ENCODE measurements at regions not wholly inside any gene's neighbourhood (a gene's known extent, or its start where the extent isn't known, plus 50 kb on each side); places are given as distances from the start of the nearest gene placed in this dataset.

- peak; percentile 38 for DNase-seq
Measured at GRCh38 chr2:22282220-22282619, 1102.8 kb upstream of the KLHL29 start.

- DNase-seq, result no peak
Measured at GRCh38 chr2:22282916-22283315, 1102.1 kb upstream of the KLHL29 start.

- no peak for DNase-seq
Measured at GRCh38 chr2:22283436-22283835, 1101.5 kb upstream of the KLHL29 start.

GRCh38 chr2:22290302-22290701 lies 1094.7 kb upstream of the KLHL29 start:
- no peak for DNase-seq

GRCh38 chr2:22290909-22291473 lies 1094.0 kb upstream of the KLHL29 start:
- no peak for DNase-seq

GRCh38 chr2:22301228-22301627 lies 1083.8 kb upstream of the KLHL29 start:
- no peak for DNase-seq

GRCh38 chr2:22326250-22326649 lies 1058.7 kb upstream of the KLHL29 start:
- no peak for DNase-seq

- DNase-seq, result no peak
Measured at GRCh38 chr2:22329211-22330154, 1055.5 kb upstream of the KLHL29 start.

GRCh38 chr2:22336414-22336813 lies 1048.6 kb upstream of the KLHL29 start:
- no peak for DNase-seq

- DNase-seq, result no peak
Measured at GRCh38 chr2:22340716-22341115, 1044.3 kb upstream of the KLHL29 start.

- DNase-seq, result no peak
Measured at GRCh38 chr2:22347306-22347705, 1037.7 kb upstream of the KLHL29 start.

GRCh38 chr2:22350621-22351020 lies 1034.4 kb upstream of the KLHL29 start:
- no peak for DNase-seq

- peak; percentile 14 for DNase-seq
Measured at GRCh38 chr2:22355816-22356433, 1029.1 kb upstream of the KLHL29 start.

GRCh38 chr2:22359071-22359672 lies 1025.8 kb upstream of the KLHL29 start:
- no peak for DNase-seq

- peak; percentile 0 for DNase-seq
Measured at GRCh38 chr2:22360735-22361374, 1024.1 kb upstream of the KLHL29 start.

GRCh38 chr2:22361571-22361970 lies 1023.4 kb upstream of the KLHL29 start:
- DNase-seq, result no peak

- DNase-seq, result no peak
Measured at GRCh38 chr2:22375096-22375495, 1009.9 kb upstream of the KLHL29 start.

GRCh38 chr2:22377268-22377667 lies 1007.7 kb upstream of the KLHL29 start:
- no peak for DNase-seq

- DNase-seq, result no peak
Measured at GRCh38 chr2:22382479-22383169, 1002.4 kb upstream of the KLHL29 start.

- DNase-seq, result no peak
Measured at GRCh38 chr2:22397847-22398246, 987.1 kb upstream of the KLHL29 start.

- DNase-seq, result no peak
Measured at GRCh38 chr2:22403748-22404147, 981.2 kb upstream of the KLHL29 start.

- DNase-seq, result no peak
Measured at GRCh38 chr2:22406625-22407024, 978.4 kb upstream of the KLHL29 start.
